CD14-positive monocyte (primary cell): ENCODE measurements at regions not wholly inside any gene's neighbourhood (a gene's known extent, or its start where the extent isn't known, plus 50 kb on each side); places are given as distances from the start of the nearest gene placed in this dataset.
"Not testable (repeated sequence)": the region's sequence is repeated elsewhere in the genome, so short reads cannot be mapped to it uniquely, and the experiment has no call there.

Source experiments
- DNase-seq, 3 donors: peaks; one replicate each; pipeline ENCODE4 v3.0.0-alpha.2; 2011 to 2022
- H2AFZ ChIP-seq: 2 replicates; pipeline ENCODE4 v1.6.0; 2012; ENCODE audit warnings: mild to moderate bottlenecking, low read depth, low read length, inconsistent platforms; ENCODE audit not compliant: insufficient read depth, poor library complexity, severe bottlenecking
- H3K27ac ChIP-seq, 2 donors: 1 replicate in 1 of 2; 2 replicates in 1 of 2; pipeline ENCODE4 v1.5.1; 2012 to 2013; ENCODE audit warnings: low read length in 2 of 2, control low read depth in 1 of 2, inconsistent platforms in 1 of 2, low read depth in 1 of 2, mild to moderate bottlenecking in 1 of 2
- H3K27me3 ChIP-seq, 2 donors: one replicate each; pipeline versions ENCODE4 v1.6.0 to v1.6.1; 2011 to 2013; ENCODE audit warnings: low read length in 2 of 2; ENCODE audit not compliant: control insufficient read depth in 2 of 2, insufficient read depth in 2 of 2
- H3K36me3 ChIP-seq, 2 donors: replicated peaks in 1 of 2; 1 replicate in 1 of 2; 2 replicates in 1 of 2; pipeline versions ENCODE4 v1.5.1 to v1.6.1; 2012 to 2013; ENCODE audit warnings: low read length in 2 of 2, control low read depth in 1 of 2, inconsistent platforms in 1 of 2, mild to moderate bottlenecking in 1 of 2; ENCODE audit not compliant: insufficient read depth in 2 of 2, control insufficient read depth in 1 of 2
- H3K4me1 ChIP-seq, 2 donors: 1 replicate in 1 of 2; 2 replicates in 1 of 2; pipeline versions ENCODE4 v1.5.1 to v1.6.1; 2012 to 2013; ENCODE audit warnings: low read length in 2 of 2, control low read depth in 1 of 2, inconsistent platforms in 1 of 2, mild to moderate bottlenecking in 1 of 2, moderate library complexity in 1 of 2; ENCODE audit not compliant: insufficient read depth in 2 of 2, control insufficient read depth in 1 of 2
- H3K4me2 ChIP-seq: replicated peaks from 2 replicates; pipeline ENCODE3; 2012; ENCODE audit warnings: low read length, moderate library complexity, mild to moderate bottlenecking; ENCODE audit not compliant: poor library complexity, severe bottlenecking; ENCODE audit errors: extremely low read depth
- H3K4me3 ChIP-seq, 3 experiments: fragments of 200-600 bp in 1 of 3; sonication (generic) in 1 of 3; replicated peaks in 1 of 3; 1 replicate in 2 of 3; 2 replicates in 1 of 3; pipeline ENCODE4 v1.5.1; 2011 to 2013; ENCODE audit warnings: low read length in 3 of 3, mild to moderate bottlenecking in 3 of 3, control low read depth in 2 of 3, low read depth in 2 of 3, inconsistent platforms in 1 of 3, moderate library complexity in 1 of 3
- H3K79me2 ChIP-seq: 2 replicates; pipeline ENCODE4 v1.6.0; 2012; ENCODE audit warnings: mild to moderate bottlenecking, control low read depth, inconsistent platforms, low read length, moderate library complexity; ENCODE audit not compliant: insufficient read depth
- H3K9ac ChIP-seq: 2 replicates; pipeline ENCODE4 v1.6.0; 2017; ENCODE audit warnings: low read length, mild to moderate bottlenecking; ENCODE audit not compliant: insufficient read depth, poor library complexity, severe bottlenecking
- H3K9me3 ChIP-seq, 2 donors: replicated peaks in 1 of 2; 1 replicate in 1 of 2; 2 replicates in 1 of 2; pipeline versions ENCODE4 v1.5.1 to v1.6.1; 2012 to 2013; ENCODE audit warnings: low read length in 2 of 2, control low read depth in 1 of 2; ENCODE audit not compliant: control insufficient read depth in 1 of 2, insufficient read depth in 1 of 2
- H4K20me1 ChIP-seq: 2 replicates; pipeline ENCODE4 v1.6.0; 2012; ENCODE audit warnings: mild to moderate bottlenecking, low read length, control low read depth, moderate library complexity; ENCODE audit not compliant: insufficient read depth
- H3K27ac Mint-ChIP-seq, 7 donors: one replicate each; pipeline ENCODE4 v1.8.0; 2020; ENCODE audit warnings: mild to moderate bottlenecking in 7 of 7, mixed read lengths in 7 of 7, moderate library complexity in 6 of 7, inconsistent platforms in 2 of 7
- H3K27me3 Mint-ChIP-seq, 3 donors: one replicate each; pipeline ENCODE4 v1.8.0; 2021 to 2022; ENCODE audit warnings: low read depth in 3 of 3, mild to moderate bottlenecking in 3 of 3, mixed read lengths in 3 of 3, moderate library complexity in 3 of 3, inconsistent platforms in 1 of 3
- H3K36me3 Mint-ChIP-seq, 2 donors: one replicate each; pipeline ENCODE4 v1.8.0; 2020; ENCODE audit warnings: mixed read lengths in 2 of 2, inconsistent platforms in 1 of 2, mild to moderate bottlenecking in 1 of 2
- H3K4me1 Mint-ChIP-seq: one replicate; pipeline ENCODE4 v1.8.0; 2020; ENCODE audit warnings: mild to moderate bottlenecking, mixed read lengths
- H3K4me3 Mint-ChIP-seq, 2 donors: one replicate each; pipeline ENCODE4 v1.8.0; 2020; ENCODE audit warnings: mild to moderate bottlenecking in 2 of 2, mixed read lengths in 2 of 2, moderate library complexity in 1 of 2
- H3K9me3 Mint-ChIP-seq, 7 donors: one replicate each; pipeline ENCODE4 v1.8.0; 2020 to 2022; ENCODE audit warnings: mixed read lengths in 7 of 7, mild to moderate bottlenecking in 6 of 7, moderate library complexity in 6 of 7, inconsistent platforms in 2 of 7
- WGBS: methylation state at CpG from one replicate; pipeline ENCODE4 v1.1.5; 2013; ENCODE audit warnings: missing lambda C conversion rate; ENCODE audit not compliant: insufficient coverage; 5-methylcytosine and 5-hydroxymethylcytosine counted together
- intact Hi-C, 2 donors: fragments of 100-400 bp; cut with micrococcal nuclease; formaldehyde crosslinking; loops; one replicate each; pipeline versions ENCODE4 v1.15.0 to v1.15.1; 2023
- TF ChIP-seq, protein P1 (sequence below): fragments of 200-600 bp; IDR thresholded peaks from one replicate; pipeline ENCODE4 v1.8.0; 2022; ENCODE audit warnings: antibody characterized with exemption, mild to moderate bottlenecking

- peaks cover 19 to 47% (median 39%) of the 10 kb centered on the region in 7 donors for H3K9me3 Mint-ChIP-seq
- Histone ChIP-seq H3K9ac (no peak overlapping the region), H4K20me1 (no peaks in the 10 kb centered on the region), H3K36me3 (no peaks in the 10 kb centered on the region), H3K4me1 (peaks cover 12 to 23% of the 10 kb centered on the region in 2 donors), H3K79me2 (no peaks in the 10 kb centered on the region), H3K4me3 (no peak overlapping the region), H3K27ac (no peak overlapping the region), H3K4me2 (no peak overlapping the region), H2AFZ (no peak overlapping the region), H3K27me3 (no peaks in the 10 kb centered on the region), H3K9me3 (peaks cover 24 to 30% of the 10 kb centered on the region in 2 donors)
- WGBS, result no CpG with 5 or more reads among the region's 3 CpGs
- H3K4me3 Mint-ChIP-seq, result no peak overlapping the region
- TF ChIP-seq, protein P1, sequence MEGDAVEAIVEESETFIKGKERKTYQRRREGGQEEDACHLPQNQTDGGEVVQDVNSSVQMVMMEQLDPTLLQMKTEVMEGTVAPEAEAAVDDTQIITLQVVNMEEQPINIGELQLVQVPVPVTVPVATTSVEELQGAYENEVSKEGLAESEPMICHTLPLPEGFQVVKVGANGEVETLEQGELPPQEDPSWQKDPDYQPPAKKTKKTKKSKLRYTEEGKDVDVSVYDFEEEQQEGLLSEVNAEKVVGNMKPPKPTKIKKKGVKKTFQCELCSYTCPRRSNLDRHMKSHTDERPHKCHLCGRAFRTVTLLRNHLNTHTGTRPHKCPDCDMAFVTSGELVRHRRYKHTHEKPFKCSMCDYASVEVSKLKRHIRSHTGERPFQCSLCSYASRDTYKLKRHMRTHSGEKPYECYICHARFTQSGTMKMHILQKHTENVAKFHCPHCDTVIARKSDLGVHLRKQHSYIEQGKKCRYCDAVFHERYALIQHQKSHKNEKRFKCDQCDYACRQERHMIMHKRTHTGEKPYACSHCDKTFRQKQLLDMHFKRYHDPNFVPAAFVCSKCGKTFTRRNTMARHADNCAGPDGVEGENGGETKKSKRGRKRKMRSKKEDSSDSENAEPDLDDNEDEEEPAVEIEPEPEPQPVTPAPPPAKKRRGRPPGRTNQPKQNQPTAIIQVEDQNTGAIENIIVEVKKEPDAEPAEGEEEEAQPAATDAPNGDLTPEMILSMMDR, result no peak
- H3K36me3 Mint-ChIP-seq, result peaks cover 2 to 3% of the 10 kb centered on the region in 2 donors
- intact Hi-C loops, result no loop called here
- peaks cover 21% of the 10 kb centered on the region for H3K4me1 Mint-ChIP-seq
- H3K27me3 Mint-ChIP-seq, result peaks cover 0 to 2% (median 0%) of the 10 kb centered on the region in 3 donors
- DNase-seq, result no peak
- peak overlapping the region in 1 of 7 donors; percentile 43 for H3K27ac Mint-ChIP-seq
These were observed 92.4 kb upstream of the CEP78 start for GRCh38 chr9:78143281-78144007.

DNA sequence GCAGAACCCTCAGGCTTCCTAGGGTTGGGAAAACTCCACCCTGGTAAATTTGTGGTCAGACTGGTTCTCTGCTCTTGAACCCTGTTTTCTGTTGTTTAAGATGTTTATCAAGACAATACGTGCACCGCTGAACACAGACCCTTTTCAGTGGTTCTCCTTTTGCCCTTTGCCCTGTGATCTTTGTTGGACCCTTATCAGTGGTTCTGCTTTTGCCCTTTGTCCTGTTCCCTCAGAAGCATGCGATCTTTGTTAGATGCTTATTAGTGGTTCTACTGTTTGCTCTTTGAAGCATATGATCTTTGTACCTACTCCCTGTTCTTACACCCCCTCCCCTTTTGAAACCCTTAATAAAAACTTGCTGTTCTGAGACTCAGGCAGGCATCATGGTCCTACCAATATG, 93.6 kb upstream of the CEP78 start:
- H3K36me3 ChIP-seq, intact Hi-C loops, H3K79me2 ChIP-seq, H4K20me1 ChIP-seq, DNase-seq, H3K27me3 ChIP-seq, H3K9ac ChIP-seq, H3K27me3 Mint-ChIP-seq, H3K27ac ChIP-seq, H3K4me3 Mint-ChIP-seq, H3K4me3 ChIP-seq, H3K4me2 ChIP-seq, H3K36me3 Mint-ChIP-seq, H2AFZ ChIP-seq: not testable (repeated sequence)
- Mint-ChIP-seq H3K9me3 (peaks cover 23 to 55% (median 40%) of the 10 kb centered on the region in 7 donors), H3K27ac (peak overlapping the region in 1 of 7 donors; percentile 66), H3K4me1 (peaks cover 21% of the 10 kb centered on the region)
- 100% methylated on average over 2 of the region's 3 CpGs for WGBS
- H3K9me3 ChIP-seq, result peaks cover 24 to 30% of the 10 kb centered on the region in 2 donors
- H3K4me1 ChIP-seq, result peaks cover 12 to 23% of the 10 kb centered on the region in 2 donors
